OCI-LY7 (cell line): ENCODE measurements at regions not wholly inside any gene's neighbourhood (a gene's known extent, or its start where the extent isn't known, plus 50 kb on each side); places are given as distances from the start of the nearest gene placed in this dataset.

Experiments
- CTCF ChIP-seq: fragments of 200-600 bp; sonication (generic); conservative IDR thresholded peaks from 2 replicates; pipeline ENCODE4 v1.5.1; 2014; ENCODE audit warnings: mild to moderate bottlenecking, antibody characterized with exemption, low read length, moderate library complexity, mixed read lengths
- EZH2phosphoT487 ChIP-seq: fragments of 200-600 bp; sonication (generic); IDR thresholded peaks from 2 replicates; pipeline ENCODE4 v1.6.1; 2018; ENCODE audit warnings: low read depth, borderline replicate concordance, mild to moderate bottlenecking, mixed run types, antibody characterized with exemption, low read length, moderate library complexity, mixed read lengths

GRCh38 chr13:23018143-23018542 is 162.6 kb upstream of the SGCG start:
- TF ChIP-seq CTCF, result no peak
- no peak for TF ChIP-seq EZH2phosphoT487
